Esophagus mucosa (tissue), 1 donor: ENCODE measurements at regions not wholly inside any gene's neighbourhood (a gene's known extent, or its start where the extent isn't known, plus 50 kb on each side); places are given as distances from the start of the nearest gene placed in this dataset.
"Not testable (repeated sequence)": the region's sequence is repeated elsewhere in the genome, so short reads cannot be mapped to it uniquely, and the experiment has no call there.

Experiments
- ATAC-seq: fragments of 200-7000 bp; cut with Tn5 transposase; one replicate; pipeline ENCODE4 v1.9.1; 2020
- donor health status: DM: yes; HTN: yes; CAD: no.

DNA sequence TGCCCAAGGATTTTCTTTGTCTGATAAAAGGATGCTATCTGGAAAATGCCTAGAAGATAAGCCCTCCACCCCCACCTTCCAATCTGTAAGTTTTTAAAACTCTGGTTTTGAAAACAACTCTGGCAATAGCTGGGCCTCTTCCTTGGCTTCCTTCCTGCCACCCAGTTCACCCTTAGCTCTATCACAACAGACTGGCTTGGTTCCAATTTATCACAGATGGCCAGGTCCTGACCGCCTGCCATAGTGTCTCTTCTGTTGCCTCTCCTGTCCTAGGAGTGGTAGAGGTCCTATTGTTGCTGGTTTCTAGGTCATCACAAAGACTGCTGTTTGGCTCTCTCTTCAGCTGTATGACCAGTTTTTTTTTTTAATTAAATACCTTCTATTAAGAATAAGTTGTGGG lies 1727.9 kb upstream of the SLC39A10 start:
- no peak for ATAC-seq

DNA sequence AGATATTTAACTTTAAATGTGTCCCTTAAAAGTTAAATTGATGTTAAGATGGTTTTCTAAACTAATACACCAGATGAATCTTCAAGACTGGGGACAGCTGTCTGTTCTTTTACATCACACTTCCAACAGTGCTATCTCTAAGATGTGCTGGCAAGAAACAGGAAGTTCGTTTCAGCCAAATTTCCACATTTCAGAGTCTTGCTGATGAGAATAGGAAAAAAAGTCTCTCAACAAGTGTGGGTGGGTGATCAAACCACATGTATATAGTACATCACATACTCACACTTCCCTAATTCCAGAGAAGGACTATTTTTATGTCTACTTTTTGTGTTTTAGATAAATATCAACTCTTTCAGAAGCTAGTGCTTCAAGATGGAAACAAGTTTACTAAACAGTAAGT lies 1712.8 kb upstream of the TMEFF2 start:
- no peak for ATAC-seq

DNA sequence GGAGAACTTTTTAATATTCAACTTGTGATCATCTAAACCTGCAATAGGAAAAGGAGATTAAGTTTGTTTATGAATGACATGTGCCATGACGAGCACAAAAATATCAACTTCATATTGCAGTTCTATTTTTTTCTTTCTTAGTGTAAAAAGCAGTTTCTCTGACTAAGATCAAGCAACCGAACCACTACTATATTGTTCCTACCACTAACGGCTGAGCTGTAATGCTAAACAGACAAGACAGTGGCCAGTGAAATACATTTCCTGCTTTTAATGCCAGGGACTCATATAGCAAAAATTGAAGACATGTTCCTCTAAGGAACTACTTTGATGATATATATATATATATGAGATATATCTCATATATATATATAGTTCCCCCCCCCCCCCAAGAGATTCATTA lies 1705.6 kb upstream of the TMEFF2 start:
- no peak for ATAC-seq

DNA sequence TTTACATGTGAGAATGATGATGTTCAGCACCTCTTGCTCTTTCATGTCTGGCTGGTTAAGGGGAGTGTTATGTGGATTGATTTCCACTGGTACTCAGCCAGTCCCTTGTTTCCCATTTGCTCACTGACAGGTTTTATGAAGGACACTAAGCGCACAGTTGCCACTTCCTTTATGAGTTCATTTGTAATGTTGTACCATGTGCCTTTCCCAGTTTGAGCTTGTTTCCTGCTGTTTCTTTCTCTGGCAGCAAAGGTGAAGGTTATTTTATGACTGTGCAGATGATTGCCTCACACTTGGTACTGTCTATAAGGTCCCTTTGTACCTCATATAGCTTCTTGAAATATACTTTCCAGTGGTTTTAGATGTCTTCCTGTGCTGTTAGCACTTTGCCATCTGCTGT lies 1700.5 kb upstream of the TMEFF2 start:
- ATAC-seq = no peak

DNA sequence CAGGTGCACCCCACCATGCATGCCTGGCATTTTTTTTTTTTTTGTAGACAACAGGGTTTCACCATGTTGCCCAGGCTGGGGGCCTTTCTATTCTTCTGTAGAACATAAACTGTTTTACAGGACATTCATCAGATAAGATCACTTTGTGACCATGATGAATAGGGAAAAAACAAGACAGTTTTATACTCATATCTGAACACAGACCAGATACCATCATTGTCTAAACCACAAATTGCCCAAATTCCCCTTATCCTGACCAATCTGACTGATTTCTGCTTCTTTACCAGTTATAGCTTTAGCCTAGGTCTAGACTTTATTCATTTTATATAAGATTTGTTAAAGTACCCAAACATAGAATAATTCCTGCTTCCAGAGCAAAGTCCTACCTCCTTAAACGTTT lies 1699.3 kb upstream of the TMEFF2 start:
- ATAC-seq = no peak

DNA sequence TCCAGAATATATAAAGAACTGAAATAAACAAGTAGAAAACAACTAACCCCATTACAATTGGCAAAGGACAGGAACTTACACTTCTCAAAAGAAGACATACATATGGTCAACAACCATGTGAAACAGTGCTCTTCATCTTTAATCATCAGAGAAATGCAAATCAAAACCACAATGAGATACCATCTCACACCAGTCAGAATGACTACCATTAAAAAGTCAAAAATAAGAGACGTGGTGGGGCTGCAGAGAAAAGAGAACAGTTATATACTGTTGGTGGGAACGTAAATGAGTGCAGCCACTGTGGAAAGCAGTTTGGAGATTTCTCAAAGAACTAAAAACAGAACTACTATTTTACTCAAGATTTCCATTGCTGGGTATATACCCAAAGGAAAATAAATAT lies 1696.3 kb upstream of the TMEFF2 start:
- ATAC-seq = no peak

DNA sequence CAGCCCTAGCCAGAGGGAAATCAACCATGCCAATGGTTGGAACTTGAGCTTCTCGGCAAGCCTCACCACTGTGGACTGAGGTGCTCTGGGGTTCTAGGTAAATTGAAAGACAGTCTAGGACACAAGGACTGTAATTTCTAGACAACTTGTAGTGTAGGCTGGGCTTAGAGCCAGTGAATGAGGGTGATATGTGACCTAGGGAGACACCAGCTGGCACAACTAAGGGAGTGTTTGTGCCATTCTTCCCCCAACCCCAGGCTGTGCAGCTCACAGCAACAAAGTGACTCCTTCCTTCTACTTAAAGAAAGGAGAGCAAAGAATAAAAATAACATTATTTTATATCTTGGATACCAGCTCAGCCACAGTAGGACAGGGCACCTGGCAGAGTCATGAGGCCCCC lies 1690.7 kb upstream of the TMEFF2 start:
- no peak for ATAC-seq

DNA sequence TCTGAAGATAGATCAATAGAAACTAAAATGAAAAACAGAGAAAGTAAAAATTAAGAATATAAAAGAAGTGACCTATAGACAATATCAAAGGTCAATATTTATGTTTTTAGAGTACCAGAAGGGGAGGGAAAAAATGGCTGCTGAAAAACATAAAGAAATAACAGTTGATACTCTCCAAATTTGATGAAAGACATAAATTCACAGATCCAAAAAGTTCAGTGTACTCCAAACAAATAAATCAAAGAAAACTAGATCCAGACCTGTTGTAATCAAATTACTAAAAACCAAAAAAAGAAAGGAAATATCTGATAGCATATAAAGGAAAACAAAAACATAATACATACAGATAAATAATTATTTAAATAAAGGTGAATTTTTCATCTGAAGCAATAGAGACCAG lies 1689.1 kb upstream of the TMEFF2 start:
- no peak for ATAC-seq

DNA sequence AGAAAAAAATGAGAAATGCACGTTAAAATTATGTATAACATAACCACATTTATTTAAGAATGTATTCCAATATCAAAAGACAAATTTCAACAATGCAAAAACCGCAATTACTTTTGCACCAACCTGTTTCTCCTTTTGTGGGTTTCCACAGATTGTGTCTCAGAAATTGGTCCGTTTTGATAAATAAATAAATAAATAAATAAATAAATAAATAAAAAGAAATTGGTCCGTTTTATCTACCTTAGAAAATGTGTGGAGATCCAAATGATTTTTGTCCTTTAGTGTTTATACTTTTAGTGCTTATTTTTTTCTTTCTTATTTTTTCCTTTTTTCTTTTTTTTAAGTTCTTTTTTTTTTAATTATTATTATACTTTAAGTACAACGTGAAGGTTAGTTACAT lies 1682.2 kb upstream of the TMEFF2 start:
- no peak for ATAC-seq

DNA sequence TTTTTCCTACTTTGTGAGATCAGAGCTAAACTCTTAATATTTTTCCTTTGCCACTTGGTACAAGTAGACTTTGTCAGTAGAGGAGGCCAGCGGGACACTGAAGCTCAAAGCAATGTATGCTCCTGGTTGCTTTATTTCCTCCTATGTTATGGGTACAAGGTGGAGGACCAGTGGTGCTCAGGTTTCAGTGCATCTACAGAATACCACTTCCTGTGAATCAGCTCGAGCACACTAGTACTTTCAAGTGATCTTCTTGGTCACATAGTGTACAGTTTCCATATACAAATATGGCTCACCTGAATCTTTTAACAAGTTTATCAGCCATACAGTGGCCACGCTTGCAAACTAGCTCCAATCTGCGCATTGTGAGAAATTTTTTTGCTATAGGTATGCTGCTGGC lies 1674.8 kb upstream of the TMEFF2 start:
- no peak for ATAC-seq

DNA sequence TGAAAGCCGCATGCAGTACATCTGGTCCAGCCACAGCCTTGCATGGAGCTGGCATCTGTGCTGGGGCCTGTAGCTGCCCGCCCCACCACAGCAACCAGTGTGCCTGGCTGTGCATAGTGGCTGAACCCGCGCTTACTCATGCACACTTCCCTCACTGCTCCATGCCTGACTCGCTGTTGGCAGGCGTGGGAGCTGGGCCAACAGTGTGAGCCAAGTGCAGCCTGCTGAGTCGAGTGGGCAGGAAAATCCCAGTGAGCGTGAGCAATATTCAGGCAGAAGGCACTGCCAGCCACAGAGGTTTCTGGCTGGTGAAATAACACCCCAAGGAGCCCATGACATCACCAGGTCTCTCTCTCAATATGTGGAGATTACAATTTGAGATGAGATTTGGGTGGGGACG lies 1674.1 kb upstream of the TMEFF2 start:
- ATAC-seq = no peak

DNA sequence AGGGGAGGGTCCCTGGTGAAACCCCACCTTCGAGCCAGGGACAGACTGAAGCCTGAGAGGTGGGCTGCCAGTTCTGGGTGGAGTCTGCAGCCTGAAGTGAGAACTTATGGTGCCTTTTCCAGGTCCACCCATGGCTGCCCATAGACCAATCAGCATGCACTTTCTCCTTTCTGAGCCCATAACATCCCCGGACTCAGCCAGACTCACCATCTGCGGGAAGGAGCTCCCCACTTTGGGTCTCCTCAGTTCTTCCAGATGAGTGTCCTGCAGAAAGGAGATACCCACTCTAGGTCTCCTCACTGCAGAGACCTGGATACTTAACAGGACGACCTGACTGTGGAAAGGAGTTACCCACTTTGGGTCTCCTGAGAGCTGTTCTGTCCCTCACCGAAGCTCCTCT lies 1673.4 kb upstream of the TMEFF2 start:
- no peak for ATAC-seq

DNA sequence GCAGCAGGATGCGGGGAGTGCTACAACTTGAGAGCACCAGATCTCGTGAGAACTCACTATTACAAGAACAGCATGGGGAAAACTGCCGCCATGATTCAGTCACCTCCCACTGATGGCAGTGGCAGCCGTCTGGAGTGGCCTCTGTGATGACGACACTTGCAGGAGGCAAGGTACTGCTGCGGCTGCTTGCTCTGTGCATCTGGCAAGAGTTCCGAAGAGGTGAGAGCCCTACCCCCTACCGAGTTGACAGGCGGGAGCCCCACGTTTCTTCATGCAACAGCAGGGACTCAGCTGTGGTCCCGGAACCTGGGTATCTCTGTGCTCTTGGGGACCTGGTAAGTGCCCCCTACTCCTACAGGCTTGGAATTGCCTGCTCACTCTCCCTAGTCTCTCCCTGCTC lies 1672.7 kb upstream of the TMEFF2 start:
- no peak for ATAC-seq

DNA sequence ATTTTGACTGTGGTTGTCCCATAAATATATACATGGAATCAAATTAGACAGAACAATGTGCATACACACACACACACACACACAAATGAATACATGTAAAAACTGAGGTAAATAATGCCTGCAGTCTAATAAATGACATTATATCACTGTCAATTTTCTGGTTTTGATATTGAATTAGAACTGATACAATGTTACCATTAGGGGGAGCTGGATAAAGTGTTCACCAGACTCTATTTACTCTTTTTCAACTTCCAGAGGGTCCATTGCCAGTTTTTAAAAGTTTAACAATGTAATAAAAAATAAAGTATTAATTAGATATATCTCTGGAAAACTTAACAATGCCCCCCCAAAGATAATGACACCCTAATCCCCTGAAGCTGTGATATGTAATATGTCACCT lies 1666.8 kb upstream of the TMEFF2 start:
- ATAC-seq = no peak

DNA sequence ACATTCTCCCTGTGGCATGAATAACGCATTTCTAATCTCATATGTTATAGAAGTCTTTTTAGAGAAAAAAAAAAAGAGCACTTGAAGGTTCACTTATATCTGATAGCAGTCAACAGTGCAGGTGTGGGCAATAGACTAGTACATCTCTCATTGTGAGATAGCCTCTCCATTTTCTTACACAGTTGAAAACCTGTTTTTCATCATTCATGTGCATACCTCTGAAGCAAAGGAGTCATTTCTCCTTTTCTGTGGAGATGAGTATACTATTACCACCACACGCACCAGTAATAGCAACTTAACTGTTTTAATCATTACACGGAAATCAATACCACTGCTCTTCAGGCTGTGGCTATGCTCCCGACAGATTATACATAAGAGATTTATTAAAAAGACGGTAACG lies 1653.3 kb upstream of the TMEFF2 start:
- no peak for ATAC-seq

DNA sequence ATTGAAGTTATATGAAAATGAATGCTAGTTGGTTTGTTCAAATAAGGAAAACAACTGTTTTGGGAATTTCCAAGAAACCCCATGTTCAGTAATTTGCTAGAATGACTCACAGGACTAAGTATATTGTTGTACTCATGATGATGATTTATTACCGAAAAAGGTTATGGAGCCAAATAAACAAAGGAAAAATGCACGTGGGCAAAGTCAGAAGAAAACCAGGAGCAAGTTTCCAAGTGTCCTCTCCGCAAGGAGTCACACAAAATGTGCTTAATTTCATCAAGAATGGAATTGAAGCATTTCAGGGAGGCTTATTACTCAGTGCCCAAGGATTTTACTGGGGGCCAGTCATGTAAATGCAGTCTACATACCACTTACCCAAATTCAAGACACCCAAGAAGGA lies 1652.4 kb upstream of the TMEFF2 start:
- ATAC-seq = no peak

DNA sequence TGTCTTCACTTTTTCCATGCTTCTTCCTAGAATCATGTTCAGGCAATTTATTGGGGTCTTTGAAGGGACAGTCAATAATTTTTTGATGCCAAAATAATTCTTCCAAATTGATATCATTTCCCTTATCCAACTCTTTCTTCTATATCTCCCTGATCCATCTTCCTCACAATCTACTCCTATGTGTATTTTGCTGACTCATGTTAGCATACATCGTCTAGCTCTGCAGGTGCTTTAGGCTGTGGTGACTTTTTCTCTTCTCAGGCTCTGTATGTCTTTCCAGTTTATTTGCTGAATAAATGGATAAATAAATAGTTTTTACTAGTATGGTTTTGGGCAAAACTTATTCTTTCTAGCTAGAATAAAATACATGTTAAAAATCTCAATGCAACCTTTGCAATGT lies 1650.9 kb upstream of the TMEFF2 start:
- no peak for ATAC-seq

DNA sequence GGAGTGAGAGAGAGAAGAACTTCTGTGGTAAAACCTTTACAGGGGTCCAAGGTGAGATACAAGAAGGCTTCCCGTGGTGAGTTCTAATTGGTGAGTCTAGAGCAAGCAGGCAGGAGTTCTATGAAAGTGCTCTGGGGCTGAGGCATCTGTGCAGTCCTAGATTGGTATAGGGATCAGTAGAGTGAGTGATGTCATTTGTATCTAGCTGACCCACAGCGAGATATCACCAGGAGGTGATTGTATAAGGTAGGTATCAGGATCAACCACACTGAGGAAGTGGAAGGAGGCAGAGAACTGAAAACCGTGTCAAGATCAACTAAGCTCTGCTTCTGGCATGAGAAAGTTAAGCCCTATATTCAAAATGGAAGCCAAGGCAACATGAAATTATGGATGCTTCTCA lies 1648.9 kb upstream of the TMEFF2 start:
- no peak for ATAC-seq

DNA sequence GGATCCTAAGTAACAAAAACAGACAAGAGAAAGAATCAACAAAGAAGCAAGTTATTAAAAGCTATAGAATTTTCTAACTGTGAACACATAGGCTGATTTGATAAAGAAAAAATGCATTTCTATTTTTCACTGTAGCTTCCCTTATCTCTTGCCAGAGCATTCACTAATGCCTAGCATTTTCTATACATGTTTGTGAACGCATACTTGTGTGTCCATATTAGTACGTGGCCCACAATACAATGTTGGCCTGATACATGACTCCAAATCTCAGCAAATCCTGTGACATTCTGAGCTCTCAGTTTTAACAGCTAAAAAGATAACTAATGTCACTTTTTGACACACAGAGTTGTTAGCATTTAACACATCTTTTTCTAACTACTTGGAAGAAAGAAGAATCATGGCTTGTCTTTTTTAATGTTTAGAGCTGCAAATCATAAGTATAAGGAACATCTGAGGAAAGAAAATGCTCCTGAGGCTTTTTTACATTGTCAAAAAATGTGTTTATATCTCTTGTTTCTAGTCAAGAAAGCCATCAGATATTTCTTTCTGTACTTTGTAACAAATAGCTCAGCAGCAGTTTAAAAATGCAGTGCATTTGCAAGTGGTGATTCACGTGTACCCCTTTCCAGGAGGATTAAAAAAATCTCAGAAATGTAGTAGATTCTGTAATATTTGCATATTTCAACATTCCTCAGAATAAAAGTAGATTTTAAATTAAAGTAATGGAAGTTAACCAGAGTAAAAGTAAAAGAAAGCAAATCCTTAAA lies 1646.8 kb upstream of the TMEFF2 start:
- no peak for ATAC-seq

DNA sequence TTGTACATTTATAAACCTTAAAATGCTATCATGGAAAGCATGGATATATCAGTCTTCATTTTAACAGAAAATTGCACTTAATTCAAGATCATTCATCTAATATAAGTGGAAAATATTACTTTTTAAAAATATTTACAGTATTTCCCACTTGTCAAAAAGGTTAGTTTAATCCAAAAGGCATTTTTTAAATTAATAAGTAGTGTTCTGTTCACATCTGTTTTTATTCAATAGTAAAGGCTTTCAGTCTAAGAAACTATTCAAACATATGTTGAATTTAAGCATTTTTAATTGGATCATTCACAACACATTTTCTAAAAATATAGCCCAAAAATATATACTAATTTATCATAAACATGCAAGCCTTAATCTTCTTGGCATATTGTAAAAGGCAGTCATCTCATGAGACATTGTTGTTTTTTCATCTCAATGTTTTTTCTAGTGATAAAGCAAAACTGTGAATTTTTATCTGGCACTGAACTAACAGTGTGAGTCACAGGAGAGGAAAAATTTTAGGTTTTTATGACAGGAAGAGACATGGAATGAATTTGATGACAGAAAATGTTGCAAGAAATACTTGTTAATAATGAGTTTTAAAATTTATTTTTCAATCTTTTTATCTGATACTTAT lies 1642.5 kb upstream of the TMEFF2 start:
- ATAC-seq = no peak

DNA sequence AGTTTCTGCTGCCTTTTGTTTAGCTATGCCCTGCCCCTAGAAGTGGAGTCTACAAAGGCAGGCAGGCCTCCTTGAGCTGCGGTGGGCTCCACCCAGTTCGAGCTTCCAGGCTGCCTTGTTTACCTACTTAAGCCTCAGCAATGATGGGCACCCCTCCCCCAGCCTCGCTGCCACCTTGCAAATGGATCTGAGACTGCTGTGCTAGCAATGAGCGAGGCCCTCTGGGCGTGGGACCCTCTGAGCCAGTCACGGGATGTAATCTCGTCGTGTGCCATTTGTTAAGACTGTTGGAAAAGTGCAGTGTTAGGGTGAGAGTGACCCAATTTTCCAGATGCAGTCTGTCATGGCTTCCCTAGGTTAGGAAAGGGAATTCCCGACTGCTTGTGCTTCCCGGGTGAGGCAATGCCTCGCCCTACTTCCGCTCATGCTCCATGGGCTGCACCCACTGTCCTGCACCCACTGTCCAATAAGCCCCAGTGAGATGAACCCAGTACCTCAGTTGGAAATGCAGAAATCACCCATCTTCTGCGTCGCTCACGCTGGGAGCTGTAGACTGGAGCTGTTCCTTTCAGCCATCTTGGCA lies 1641.8 kb upstream of the TMEFF2 start:
- ATAC-seq = not testable (repeated sequence)

DNA sequence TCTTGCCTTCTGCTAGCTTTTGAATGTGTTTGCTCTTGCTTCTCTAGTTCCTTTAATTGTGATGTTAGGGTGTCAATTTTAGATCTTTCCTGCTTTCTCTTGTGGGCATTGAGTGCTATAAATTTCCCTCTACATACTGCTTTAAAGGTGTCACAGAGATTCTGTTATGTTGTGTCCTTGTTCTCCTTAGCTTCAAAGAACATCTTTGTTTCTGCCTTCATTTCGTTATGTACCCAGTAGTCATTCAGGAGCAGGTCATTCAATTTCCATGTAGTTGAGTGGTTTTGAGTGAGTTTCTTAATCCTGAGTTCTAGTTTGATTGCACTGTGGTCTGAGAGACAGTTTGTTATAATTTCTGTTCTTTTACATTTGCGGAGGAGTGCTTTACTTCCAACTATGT lies 1639.2 kb upstream of the TMEFF2 start:
- not testable (repeated sequence) for ATAC-seq

DNA sequence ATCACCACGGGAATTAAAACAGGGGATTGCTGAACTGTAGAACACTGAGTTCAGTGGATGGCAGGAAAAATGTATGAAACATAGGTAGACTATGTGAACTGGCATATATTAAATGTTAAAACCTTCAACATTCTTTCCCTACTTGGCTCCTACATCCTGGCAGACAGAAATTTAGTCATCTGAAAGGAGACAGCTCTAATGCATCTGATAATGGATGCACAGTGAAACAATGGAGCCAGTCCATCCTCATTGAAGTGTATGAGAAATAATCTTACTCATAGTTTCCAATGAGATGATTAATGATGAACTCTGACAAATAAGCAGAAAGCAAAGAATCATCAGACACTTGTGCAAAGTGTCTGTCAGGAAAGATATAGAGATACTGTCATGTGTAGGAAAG lies 1629.7 kb upstream of the TMEFF2 start:
- no peak for ATAC-seq

DNA sequence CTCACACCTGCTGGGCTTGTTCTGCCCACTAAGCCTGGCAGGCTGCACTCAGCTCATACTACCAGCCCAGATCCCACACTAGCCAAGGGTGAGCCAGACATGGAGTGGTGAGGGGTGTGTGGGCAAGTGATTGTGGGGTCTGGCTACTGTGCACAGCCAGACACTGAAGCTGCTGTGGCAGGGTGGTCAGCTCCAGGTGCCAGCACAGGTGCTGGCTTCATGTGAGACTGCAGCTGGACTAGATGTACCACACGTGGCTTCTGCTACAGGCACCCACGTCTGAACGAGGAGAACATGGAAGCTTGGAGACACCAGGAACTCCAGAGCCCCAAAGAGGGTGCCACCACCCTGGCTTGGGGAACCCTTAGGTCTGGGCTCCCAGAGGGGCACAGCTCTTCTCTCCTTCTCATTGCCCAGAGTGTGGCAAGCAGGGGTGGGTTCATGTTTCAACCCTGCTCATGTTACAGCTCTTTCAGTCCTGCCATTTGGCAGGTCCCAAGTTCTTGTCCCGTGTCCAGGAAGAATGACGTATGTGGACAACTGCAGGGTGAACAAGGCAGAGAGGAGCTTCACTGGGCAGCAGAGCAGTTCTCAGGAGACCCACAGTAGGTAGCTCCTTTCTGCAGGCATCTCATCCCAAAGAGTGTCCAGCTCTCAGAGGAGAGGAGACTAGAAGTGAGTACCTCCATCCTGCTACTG lies 1624.2 kb upstream of the TMEFF2 start:
- ATAC-seq = no peak
